ENCODE measurements at regions not wholly inside any gene's neighbourhood (a gene's known extent, or its start where the extent isn't known, plus 50 kb on each side); places are given as distances from the start of the nearest gene placed in this dataset.

GRCh38 chr13:86569974-86570373, 770.8 kb upstream of the SLITRK6 start:
- TF ChIP-seq POLR2A (IDR thresholded peaks at IDR 0.05; ENCODE audit: low read length) (no peak), REST (IDR thresholded peaks at IDR 0.05) (no peak), RARB (CRISPR knock-in tag; IDR thresholded peaks at IDR 0.05) (no peak), ZFP36 (IDR thresholded peaks at IDR 0.05; ENCODE audit: borderline replicate concordance, partially characterized antibody) (no peak)
- TF ChIP-seq, protein P1, sequence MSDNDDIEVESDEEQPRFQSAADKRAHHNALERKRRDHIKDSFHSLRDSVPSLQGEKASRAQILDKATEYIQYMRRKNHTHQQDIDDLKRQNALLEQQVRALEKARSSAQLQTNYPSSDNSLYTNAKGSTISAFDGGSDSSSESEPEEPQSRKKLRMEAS (IDR thresholded peaks at IDR 0.05) = no peak
